Tibial nerve (tissue), 3 donors: ENCODE measurements at regions not wholly inside any gene's neighbourhood (a gene's known extent, or its start where the extent isn't known, plus 50 kb on each side); places are given as distances from the start of the nearest gene placed in this dataset.

Source experiments
- EP300 ChIP-seq, 2 donors: sonication (generic); formaldehyde crosslinking; IDR thresholded peaks; one replicate each; pipeline ENCODE4 v1.6.1; 2017; ENCODE audit warnings: antibody characterized with exemption in 2 of 2, mild to moderate bottlenecking in 1 of 2
- POLR2A ChIP-seq, 2 donors: fragments of 450-650 bp; IDR thresholded peaks; one replicate each; pipeline ENCODE4 v1.6.1; 2017; ENCODE audit warnings: antibody characterized with exemption in 2 of 2, mild to moderate bottlenecking in 2 of 2, moderate library complexity in 2 of 2

DNA sequence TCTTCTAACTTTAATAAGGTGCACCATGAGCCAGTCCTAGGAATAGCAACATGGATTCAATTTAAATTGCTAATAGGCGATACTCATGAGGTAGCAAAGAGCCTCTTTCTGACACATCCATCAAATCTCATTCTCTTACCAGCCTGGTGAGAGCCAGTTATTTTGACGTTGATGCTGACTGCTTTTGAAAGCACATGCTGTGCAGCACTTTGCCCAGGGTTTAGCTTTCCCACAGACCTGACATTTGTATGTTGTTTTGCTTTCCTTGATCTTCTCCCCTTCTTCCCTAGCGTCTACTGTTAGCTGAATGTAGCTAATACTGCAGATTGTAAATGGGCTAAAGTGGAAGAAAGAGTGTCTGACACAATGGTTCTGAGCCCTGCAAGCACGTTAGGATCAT is 101.1 kb upstream of the CCDC85A start:
- no peak for TF ChIP-seq EP300 (IDR thresholded peaks at IDR 0.05)
- no peak for TF ChIP-seq POLR2A (IDR thresholded peaks at IDR 0.05)
